GM19043 (cell line): ENCODE measurements at regions not wholly inside any gene's neighbourhood (a gene's known extent, or its start where the extent isn't known, plus 50 kb on each side); places are given as distances from the start of the nearest gene placed in this dataset.
"Not testable (repeated sequence)": the region's sequence is repeated elsewhere in the genome, so short reads cannot be mapped to it uniquely, and the experiment has no call there.

Experiments
- ATAC-seq: cut with Tn5 transposase; IDR thresholded peaks from one replicate; pipeline ENCODE4 v1.9.1; 2021; ENCODE audit warnings: low read depth; ENCODE audit not compliant: unreplicated experiment

DNA sequence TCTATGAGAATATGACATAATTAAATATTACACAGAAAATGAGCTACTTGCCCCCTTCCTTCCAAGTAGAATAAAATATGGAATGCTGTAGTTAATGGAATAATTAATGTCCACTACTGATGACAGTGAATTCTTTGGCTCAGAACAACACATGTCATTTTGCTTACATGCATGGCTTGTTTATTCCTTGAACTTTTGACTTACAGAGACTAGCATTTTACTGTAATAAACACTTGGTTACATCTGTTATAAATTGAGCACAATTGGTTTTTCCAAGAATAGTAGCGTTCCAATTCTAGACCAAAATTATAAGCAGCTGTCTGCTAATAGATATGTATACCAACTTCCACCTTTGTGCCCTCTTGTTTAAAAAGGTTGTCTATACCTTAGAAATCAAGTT lies 286.7 kb downstream of the OTUD1 start:
- ATAC-seq, result no peak

GRCh38 chr10:23742368-23742767 lies 303.5 kb downstream of the OTUD1 start:
- peak; percentile 96 for ATAC-seq

- ATAC-seq, result peak; percentile 12
Observed at GRCh38 chr10:23742807-23743206, 303.9 kb downstream of the OTUD1 start.

- no peak for ATAC-seq
Observed at GRCh38 chr10:23754179-23754578, 315.3 kb downstream of the OTUD1 start.

- no peak for ATAC-seq
Observed at GRCh38 chr10:23754941-23755340, 316.1 kb downstream of the OTUD1 start.

GRCh38 chr10:23755556-23755955 lies 316.7 kb downstream of the OTUD1 start:
- no peak for ATAC-seq

GRCh38 chr10:23768281-23768680 lies 329.4 kb downstream of the OTUD1 start:
- ATAC-seq, result no peak

GRCh38 chr10:23777153-23777552 lies 338.3 kb downstream of the OTUD1 start:
- ATAC-seq, result no peak

DNA sequence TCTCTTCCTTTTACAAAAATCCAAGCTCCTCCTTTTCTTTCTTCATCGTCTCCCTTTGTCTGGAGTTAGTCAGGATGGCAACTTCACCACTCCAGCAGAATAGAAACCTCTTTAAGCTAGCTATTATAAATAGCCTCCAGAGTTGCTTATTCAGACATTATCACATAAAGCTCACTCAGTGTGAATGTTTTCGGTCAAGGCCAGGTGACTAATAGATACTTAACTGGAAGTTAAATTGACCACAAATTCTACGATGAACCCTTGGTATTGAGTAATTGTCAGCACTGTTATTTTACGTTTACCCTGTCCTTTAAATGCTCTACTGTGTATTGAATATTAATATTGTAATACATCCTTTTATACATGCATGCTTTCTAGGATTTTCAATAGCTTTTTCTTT lies 340.4 kb downstream of the OTUD1 start:
- no peak for ATAC-seq

- no peak for ATAC-seq
Observed at GRCh38 chr10:23780331-23780730, 341.5 kb downstream of the OTUD1 start.

- ATAC-seq, result no peak
Observed at GRCh38 chr10:23786594-23786993, 347.7 kb downstream of the OTUD1 start.

GRCh38 chr10:23793577-23793976 lies 354.7 kb downstream of the OTUD1 start:
- no peak for ATAC-seq

DNA sequence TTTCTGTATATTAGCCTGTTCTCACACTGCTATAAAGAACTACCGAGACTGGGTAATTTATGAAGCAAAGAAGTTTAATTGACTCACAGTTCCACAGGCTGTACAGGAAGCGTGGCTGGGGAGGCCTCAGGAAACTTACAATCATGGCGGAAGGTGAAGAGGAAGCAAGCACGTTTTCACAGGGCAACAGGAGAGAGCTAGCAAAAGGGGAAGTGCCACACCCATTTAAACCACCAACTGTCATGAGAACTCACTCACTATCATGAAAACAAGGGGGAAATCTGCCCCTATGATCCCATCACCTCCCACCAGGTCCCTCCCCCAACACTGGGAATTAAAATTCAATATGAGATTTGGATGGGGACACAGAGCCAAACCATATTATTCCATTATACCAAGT lies 358.6 kb downstream of the OTUD1 start:
- ATAC-seq, result not testable (repeated sequence)

GRCh38 chr10:23804125-23804524 lies 365.2 kb downstream of the OTUD1 start:
- ATAC-seq, result no peak

- ATAC-seq, result no peak
Observed at GRCh38 chr10:23813687-23814086, 374.8 kb downstream of the OTUD1 start.

GRCh38 chr10:23818484-23818883 lies 379.6 kb downstream of the OTUD1 start:
- ATAC-seq, result no peak

GRCh38 chr10:23820792-23821191 lies 381.9 kb downstream of the OTUD1 start:
- no peak for ATAC-seq

GRCh38 chr10:23824822-23825221 lies 384.1 kb upstream of the KIAA1217 start:
- ATAC-seq, result no peak

DNA sequence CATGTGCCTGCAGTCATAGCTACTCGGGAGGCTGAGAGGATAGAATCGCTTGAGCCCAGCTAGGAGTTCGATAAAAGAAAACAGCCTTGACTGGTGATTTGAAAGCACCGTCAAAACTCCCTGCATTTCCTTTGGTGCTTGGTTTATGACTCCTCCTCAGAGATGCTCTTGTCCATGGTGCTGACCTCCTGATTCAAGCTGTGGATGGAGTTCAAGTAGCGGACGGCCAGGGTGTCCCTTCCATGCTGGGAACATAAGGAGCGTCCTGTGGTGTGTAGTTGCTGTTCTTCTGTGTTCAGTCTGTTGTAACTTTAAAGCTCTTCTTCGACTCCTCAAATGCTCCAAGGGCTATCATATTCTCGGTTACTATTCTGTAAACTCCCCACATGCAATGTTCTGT lies 382.5 kb upstream of the KIAA1217 start:
- no peak for ATAC-seq

- no peak for ATAC-seq
Observed at GRCh38 chr10:23829556-23829955, 379.4 kb upstream of the KIAA1217 start.

DNA sequence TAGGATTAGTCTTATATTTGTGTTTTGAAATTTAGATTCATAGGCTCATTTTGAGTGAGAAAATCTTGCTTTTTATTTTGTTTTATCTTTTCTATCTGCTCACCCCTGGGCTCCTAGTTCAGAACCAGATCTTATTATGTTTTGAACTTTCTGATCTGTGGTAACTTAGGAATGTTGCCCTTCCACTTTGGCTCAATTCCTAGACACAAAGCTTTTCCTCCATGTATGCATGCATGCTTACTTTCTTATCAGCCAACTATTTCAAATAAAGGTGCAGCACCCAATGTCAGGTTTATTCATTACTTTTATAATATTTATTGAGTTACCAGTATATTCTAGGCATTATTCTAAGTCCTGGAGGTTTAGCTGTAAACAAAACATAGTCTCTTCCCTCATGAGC lies 374.8 kb upstream of the KIAA1217 start:
- no peak for ATAC-seq

- ATAC-seq, result no peak
Observed at GRCh38 chr10:23850631-23851030, 358.3 kb upstream of the KIAA1217 start.

GRCh38 chr10:23859598-23859997 lies 349.3 kb upstream of the KIAA1217 start:
- no peak for ATAC-seq
